MM.1S (cell line): ENCODE measurements at regions not wholly inside any gene's neighbourhood (a gene's known extent, or its start where the extent isn't known, plus 50 kb on each side); places are given as distances from the start of the nearest gene placed in this dataset.

Experiments
- DNase-seq: peaks from one replicate; pipeline ENCODE4 v3.0.0-alpha.2; 2015
- H2AFZ ChIP-seq: fragments of 300-600 bp; sonication (generic); 2 replicates; pipeline ENCODE4 v1.6.0; 2016; ENCODE audit warnings: antibody characterized with exemption, low read length
- H3F3A ChIP-seq: fragments of 300-600 bp; sonication (generic); 2 replicates; pipeline ENCODE4 v1.6.1; 2016; ENCODE audit warnings: mild to moderate bottlenecking, antibody characterized with exemption, low read length, moderate library complexity, mixed read lengths; ENCODE audit not compliant: insufficient read depth
- H3K27ac ChIP-seq: fragments of 300-600 bp; sonication (generic); 2 replicates; pipeline ENCODE4 v1.5.1; 2016; ENCODE audit warnings: mild to moderate bottlenecking, low read length
- H3K27me3 ChIP-seq: fragments of 300-600 bp; sonication (generic); replicated peaks from 2 replicates; pipeline ENCODE4 v1.6.0; 2016; ENCODE audit warnings: low read length; ENCODE audit not compliant: insufficient read depth
- H3K36me3 ChIP-seq: fragments of 300-600 bp; sonication (generic); replicated peaks from 2 replicates; pipeline ENCODE4 v1.6.1; 2016; ENCODE audit warnings: mild to moderate bottlenecking, low read length, mixed read lengths; ENCODE audit not compliant: insufficient read depth
- H3K4me1 ChIP-seq: fragments of 300-600 bp; sonication (generic); 2 replicates; pipeline ENCODE4 v1.6.1; 2016; ENCODE audit warnings: low read length, mixed read lengths
- H3K4me2 ChIP-seq: fragments of 300-600 bp; sonication (generic); 2 replicates; pipeline ENCODE4 v1.6.0; 2016; ENCODE audit warnings: low read depth, low read length
- H3K4me3 ChIP-seq: fragments of 300-600 bp; sonication (generic); 2 replicates; pipeline ENCODE4 v1.5.1; 2016; ENCODE audit warnings: low read length, mixed read lengths
- H3K79me2 ChIP-seq: fragments of 300-600 bp; sonication (generic); 2 replicates; pipeline ENCODE4 v1.6.1; 2016; ENCODE audit warnings: mixed run types, low read length, mixed read lengths
- H3K9ac ChIP-seq: fragments of 300-600 bp; sonication (generic); 2 replicates; pipeline ENCODE4 v1.6.1; 2016; ENCODE audit warnings: low read length, mixed read lengths
- H3K9me2 ChIP-seq: fragments of 300-600 bp; sonication (generic); replicated peaks from 2 replicates; pipeline ENCODE4 v1.6.1; 2016; ENCODE audit warnings: mild to moderate bottlenecking, low read length, mixed read lengths; ENCODE audit not compliant: insufficient read depth
- H3K9me3 ChIP-seq: fragments of 300-600 bp; sonication (generic); replicated peaks from 2 replicates; pipeline ENCODE4 v1.6.1; 2016; ENCODE audit warnings: mild to moderate bottlenecking, low read length, mixed read lengths; ENCODE audit not compliant: insufficient read depth
- H4K20me1 ChIP-seq: fragments of 300-600 bp; sonication (generic); 2 replicates; pipeline ENCODE4 v1.6.1; 2016; ENCODE audit warnings: mild to moderate bottlenecking, low read length, moderate library complexity, mixed read lengths; ENCODE audit not compliant: insufficient read depth
- CTCF ChIP-seq: fragments of 300-600 bp; sonication (generic); IDR thresholded peaks from 2 replicates; pipeline ENCODE4 v1.5.1; 2016; ENCODE audit warnings: antibody characterized with exemption, low read length, mixed read lengths
- EZH2 ChIP-seq: fragments of 300-600 bp; sonication (generic); optimal IDR thresholded peaks from 2 replicates; pipeline ENCODE3; 2017; ENCODE audit warnings: low read depth, mild to moderate bottlenecking, antibody characterized with exemption, low read length, mixed read lengths
- EZH2phosphoT487 ChIP-seq: fragments of 300-600 bp; sonication (generic); IDR thresholded peaks from 2 replicates; pipeline ENCODE4 v1.6.1; 2018; ENCODE audit warnings: antibody characterized with exemption, low read length

- no peaks in the 10 kb centered on the region for H3K9me2 ChIP-seq
- H3K4me1 ChIP-seq, result no peaks in the 10 kb centered on the region
- no peaks in the 10 kb centered on the region for H3K27me3 ChIP-seq
- H3K4me3 ChIP-seq, result no peak overlapping the region
- H3K9me3 ChIP-seq, result no peaks in the 10 kb centered on the region
- no peaks in the 10 kb centered on the region for H4K20me1 ChIP-seq
- H3F3A ChIP-seq, result no peaks in the 10 kb centered on the region
- no peaks in the 10 kb centered on the region for H3K36me3 ChIP-seq
- H3K79me2 ChIP-seq, result no peaks in the 10 kb centered on the region
- no peak for DNase-seq
- no peak overlapping the region for H3K4me2 ChIP-seq
- no peak overlapping the region for H2AFZ ChIP-seq
- TF ChIP-seq CTCF (no peak), EZH2phosphoT487 (no peak)
- no peak overlapping the region for H3K9ac ChIP-seq
- no peak overlapping the region for H3K27ac ChIP-seq
Measured at GRCh38 chr3:176954517-176954916, 242.8 kb downstream of the TBL1XR1 start.

- H3K4me3 ChIP-seq, result no peak overlapping the region
- H3K27ac ChIP-seq, result no peak overlapping the region
- H3K27me3 ChIP-seq, result no peaks in the 10 kb centered on the region
- H3K4me1 ChIP-seq, result no peaks in the 10 kb centered on the region
- no peaks in the 10 kb centered on the region for H3K79me2 ChIP-seq
- no peak overlapping the region for H3K9ac ChIP-seq
- TF ChIP-seq CTCF (no peak), EZH2 (no peak), EZH2phosphoT487 (no peak)
- no peaks in the 10 kb centered on the region for H3F3A ChIP-seq
- no peaks in the 10 kb centered on the region for H3K9me2 ChIP-seq
- H4K20me1 ChIP-seq, result no peaks in the 10 kb centered on the region
- no peak for DNase-seq
- H3K36me3 ChIP-seq, result no peaks in the 10 kb centered on the region
- no peak overlapping the region for H3K4me2 ChIP-seq
- H2AFZ ChIP-seq, result no peak overlapping the region
- no peaks in the 10 kb centered on the region for H3K9me3 ChIP-seq
Measured at GRCh38 chr3:176953106-176954060, 243.9 kb downstream of the TBL1XR1 start.

GRCh38 chr3:176951586-176952292, 245.5 kb downstream of the TBL1XR1 start:
- H3K4me2 ChIP-seq, result no peak overlapping the region
- H3K9me2 ChIP-seq, result no peaks in the 10 kb centered on the region
- H3K4me3 ChIP-seq, result no peak overlapping the region
- no peaks in the 10 kb centered on the region for H3K36me3 ChIP-seq
- no peaks in the 10 kb centered on the region for H3F3A ChIP-seq
- TF ChIP-seq EZH2, result no peak
- TF ChIP-seq CTCF, result no peak
- TF ChIP-seq EZH2phosphoT487, result no peak
- no peaks in the 10 kb centered on the region for H3K4me1 ChIP-seq
- no peaks in the 10 kb centered on the region for H4K20me1 ChIP-seq
- no peaks in the 10 kb centered on the region for H3K27me3 ChIP-seq
- no peak overlapping the region for H3K9ac ChIP-seq
- no peak overlapping the region for H3K27ac ChIP-seq
- no peaks in the 10 kb centered on the region for H3K9me3 ChIP-seq
- H2AFZ ChIP-seq, result no peak overlapping the region
- no peaks in the 10 kb centered on the region for H3K79me2 ChIP-seq
- DNase-seq, result no peak
